ENCODE measurements at regions not wholly inside any gene's neighbourhood (a gene's known extent, or its start where the extent isn't known, plus 50 kb on each side); places are given as distances from the start of the nearest gene placed in this dataset.

GRCh38 chr7:79702116-79702515 is 248.6 kb upstream of the MAGI2 start:
- TF ChIP-seq CTCF (IDR thresholded peaks at IDR 0.05; ENCODE audit: low read depth, low read length) (no peak), MAX (IDR thresholded peaks at IDR 0.05; ENCODE audit: low read depth, low read length) (no peak), MYC (IDR thresholded peaks at IDR 0.05; ENCODE audit: low read depth, low read length) (no peak), POLR2A (IDR thresholded peaks at IDR 0.05; ENCODE audit: extremely low read depth, insufficient read length) (no peak)
- no peak for DNase-seq (ENCODE audit: low read depth)
- H3K4me3 ChIP-seq (ENCODE audit: low read depth, low read length) = no peak overlapping the region

- TF ChIP-seq MYC (IDR thresholded peaks at IDR 0.05; ENCODE audit: low read depth, low read length) (no peak), CTCF (IDR thresholded peaks at IDR 0.05; ENCODE audit: low read depth, low read length) (no peak), POLR2A (IDR thresholded peaks at IDR 0.05; ENCODE audit: extremely low read depth, insufficient read length) (no peak), MAX (IDR thresholded peaks at IDR 0.05; ENCODE audit: low read depth, low read length) (no peak)
- no peak for DNase-seq (ENCODE audit: low read depth)
- H3K4me3 ChIP-seq (ENCODE audit: low read depth, low read length) = no peak overlapping the region
Measured at GRCh38 chr7:79692015-79692414, 238.5 kb upstream of the MAGI2 start.

GRCh38 chr7:79691074-79691473 is 237.6 kb upstream of the MAGI2 start:
- DNase-seq (ENCODE audit: low read depth) = no peak
- TF ChIP-seq CTCF (IDR thresholded peaks at IDR 0.05; ENCODE audit: low read depth, low read length) = no peak
- TF ChIP-seq MYC (IDR thresholded peaks at IDR 0.05; ENCODE audit: low read depth, low read length) = no peak
- TF ChIP-seq MAX (IDR thresholded peaks at IDR 0.05; ENCODE audit: low read depth, low read length) = no peak
- no peak for TF ChIP-seq POLR2A (IDR thresholded peaks at IDR 0.05; ENCODE audit: extremely low read depth, insufficient read length)
- no peak overlapping the region for H3K4me3 ChIP-seq (ENCODE audit: low read depth, low read length)

- no peak overlapping the region for H3K4me3 ChIP-seq (ENCODE audit: low read depth, low read length)
- DNase-seq (ENCODE audit: low read depth) = no peak
- TF ChIP-seq MYC (IDR thresholded peaks at IDR 0.05; ENCODE audit: low read depth, low read length) (no peak), POLR2A (IDR thresholded peaks at IDR 0.05; ENCODE audit: extremely low read depth, insufficient read length) (no peak), MAX (IDR thresholded peaks at IDR 0.05; ENCODE audit: low read depth, low read length) (no peak), CTCF (IDR thresholded peaks at IDR 0.05; ENCODE audit: low read depth, low read length) (no peak)
Measured at GRCh38 chr7:79684384-79684783, 230.9 kb upstream of the MAGI2 start.

GRCh38 chr7:79683916-79684315 is 230.4 kb upstream of the MAGI2 start:
- H3K4me3 ChIP-seq (ENCODE audit: low read depth, low read length) = no peak overlapping the region
- TF ChIP-seq MAX (IDR thresholded peaks at IDR 0.05; ENCODE audit: low read depth, low read length) (no peak), MYC (IDR thresholded peaks at IDR 0.05; ENCODE audit: low read depth, low read length) (no peak), CTCF (IDR thresholded peaks at IDR 0.05; ENCODE audit: low read depth, low read length) (no peak), POLR2A (IDR thresholded peaks at IDR 0.05; ENCODE audit: extremely low read depth, insufficient read length) (no peak)
- no peak for DNase-seq (ENCODE audit: low read depth)

All from NB4 (cell line).